ENCODE measurements at regions not wholly inside any gene's neighbourhood (a gene's known extent, or its start where the extent isn't known, plus 50 kb on each side); places are given as distances from the start of the nearest gene placed in this dataset.

DNA sequence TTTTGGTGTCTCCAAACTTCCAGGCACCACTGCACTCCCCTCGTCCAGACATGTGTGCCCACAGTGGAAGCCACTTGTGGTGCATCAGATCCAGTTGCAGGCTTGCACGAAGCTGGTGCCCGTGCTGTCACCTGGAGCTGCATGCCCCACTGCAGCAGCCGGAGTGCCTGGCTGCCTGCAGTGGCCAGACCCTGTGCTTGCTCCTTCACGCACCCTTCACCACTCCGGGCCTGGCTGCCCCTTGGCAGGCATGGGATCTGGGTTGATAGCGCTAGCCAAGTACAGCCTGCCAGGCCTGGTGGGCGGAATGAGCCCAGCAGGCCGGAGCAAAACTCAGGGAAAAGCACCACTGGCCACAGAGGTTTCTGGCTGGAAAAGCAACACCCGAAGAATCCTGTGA is 50.2 kb upstream of the SHISA3 start:
- TF ChIP-seq, protein P1, sequence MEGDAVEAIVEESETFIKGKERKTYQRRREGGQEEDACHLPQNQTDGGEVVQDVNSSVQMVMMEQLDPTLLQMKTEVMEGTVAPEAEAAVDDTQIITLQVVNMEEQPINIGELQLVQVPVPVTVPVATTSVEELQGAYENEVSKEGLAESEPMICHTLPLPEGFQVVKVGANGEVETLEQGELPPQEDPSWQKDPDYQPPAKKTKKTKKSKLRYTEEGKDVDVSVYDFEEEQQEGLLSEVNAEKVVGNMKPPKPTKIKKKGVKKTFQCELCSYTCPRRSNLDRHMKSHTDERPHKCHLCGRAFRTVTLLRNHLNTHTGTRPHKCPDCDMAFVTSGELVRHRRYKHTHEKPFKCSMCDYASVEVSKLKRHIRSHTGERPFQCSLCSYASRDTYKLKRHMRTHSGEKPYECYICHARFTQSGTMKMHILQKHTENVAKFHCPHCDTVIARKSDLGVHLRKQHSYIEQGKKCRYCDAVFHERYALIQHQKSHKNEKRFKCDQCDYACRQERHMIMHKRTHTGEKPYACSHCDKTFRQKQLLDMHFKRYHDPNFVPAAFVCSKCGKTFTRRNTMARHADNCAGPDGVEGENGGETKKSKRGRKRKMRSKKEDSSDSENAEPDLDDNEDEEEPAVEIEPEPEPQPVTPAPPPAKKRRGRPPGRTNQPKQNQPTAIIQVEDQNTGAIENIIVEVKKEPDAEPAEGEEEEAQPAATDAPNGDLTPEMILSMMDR (IDR thresholded peaks at IDR 0.05), result no peak
- TF ChIP-seq POLR2A (IDR thresholded peaks at IDR 0.05), result no peak
- TF ChIP-seq POLR2AphosphoS5 (IDR thresholded peaks at IDR 0.05; ENCODE audit: insufficient read depth in 1 of 2, low read depth in 1 of 2), result no peak

Measured in vagina (tissue), 2 donors.